HEK293T (cell line): ENCODE measurements at regions not wholly inside any gene's neighbourhood (a gene's known extent, or its start where the extent isn't known, plus 50 kb on each side); places are given as distances from the start of the nearest gene placed in this dataset.

Source experiments
- BHLHE40 ChIP-seq: fragments of 450-650 bp; IDR thresholded peaks from 2 replicates; pipeline ENCODE4 v1.6.1; 2016; ENCODE audit warnings: mild to moderate bottlenecking, moderate library complexity, borderline replicate concordance
- ELF4 ChIP-seq: fragments of 450-650 bp; IDR thresholded peaks from 2 replicates; pipeline ENCODE4 v1.6.1; 2017; ENCODE audit warnings: antibody characterized with exemption
- FOXA1 ChIP-seq: fragments of 450-650 bp; IDR thresholded peaks from 2 replicates; pipeline ENCODE4 v1.6.1; 2016; ENCODE audit warnings: mild to moderate bottlenecking
- FOXK2 ChIP-seq: fragments of 450-650 bp; IDR thresholded peaks from 2 replicates; pipeline ENCODE4 v1.6.1; 2016; ENCODE audit warnings: mild to moderate bottlenecking
- FOXM1 ChIP-seq: fragments of 450-650 bp; IDR thresholded peaks from 2 replicates; pipeline ENCODE4 v1.6.1; 2017; ENCODE audit warnings: mild to moderate bottlenecking, borderline replicate concordance
- HDGF ChIP-seq: fragments of 450-650 bp; IDR thresholded peaks from 2 replicates; pipeline ENCODE4 v1.6.1; 2017; ENCODE audit warnings: antibody characterized with exemption, borderline replicate concordance
- L3MBTL2 ChIP-seq: fragments of 450-650 bp; conservative IDR thresholded peaks from 2 replicates; pipeline ENCODE4 v1.6.1; 2016; ENCODE audit warnings: mild to moderate bottlenecking
- LEF1 ChIP-seq: fragments of 450-650 bp; IDR thresholded peaks from 2 replicates; pipeline ENCODE4 v1.6.1; 2017; ENCODE audit warnings: mild to moderate bottlenecking, borderline replicate concordance
- PKNOX1 ChIP-seq: fragments of 450-650 bp; IDR thresholded peaks from 2 replicates; pipeline ENCODE4 v1.6.1; 2016
- SP1 ChIP-seq: fragments of 450-650 bp; IDR thresholded peaks from 2 replicates; pipeline ENCODE4 v1.6.1; 2017
- SUZ12 ChIP-seq: fragments of 450-650 bp; IDR thresholded peaks from 2 replicates; pipeline ENCODE4 v1.6.1; 2016; ENCODE audit warnings: mild to moderate bottlenecking
- TARDBP ChIP-seq: fragments of 450-650 bp; IDR thresholded peaks from 2 replicates; pipeline ENCODE4 v1.6.1; 2016
- ZNF384 ChIP-seq: fragments of 450-650 bp; IDR thresholded peaks from 2 replicates; pipeline ENCODE4 v1.6.1; 2016

- TF ChIP-seq PKNOX1 (no peak), TARDBP (no peak), SP1 (no peak), ZNF384 (no peak), ELF4 (no peak), HDGF (no peak), BHLHE40 (no peak), L3MBTL2 (no peak), FOXA1 (no peak), FOXM1 (no peak), FOXK2 (no peak), LEF1 (no peak), SUZ12 (no peak)
Measured at GRCh38 chr9:20243841-20244240, 378.5 kb downstream of the MLLT3 start.
